IMR-90 (cell line): ENCODE measurements at regions not wholly inside any gene's neighbourhood (a gene's known extent, or its start where the extent isn't known, plus 50 kb on each side); places are given as distances from the start of the nearest gene placed in this dataset.

Source experiments
- ATAC-seq: fragments of 200-7000 bp; cut with Tn5 transposase; 2 replicates; pipeline ENCODE4 v1.9.1; 2020; ENCODE audit warnings: low read depth, mild to moderate bottlenecking, moderate library complexity
- BruUV-seq: library from RNA; stranded (reverse); fragments of 400-500 nt; replicated peaks from 2 replicates; lab custom pipeline; 2021; lab: Mats Ljungman, UMichigan
- CTCF ChIA-PET: fragments of 300-600 bp; formaldehyde crosslinking; extraction: SDS; loops from one replicate; lab custom pipeline; 2021; ENCODE audit warnings: antibody characterized with exemption; lab: Yijun Ruan, JAX
- POLR2A ChIA-PET: fragments of 300-600 bp; sonication (Branson Sonifier 250); formaldehyde crosslinking; loops from one replicate; lab custom pipeline; 2022; ENCODE audit warnings: antibody characterized with exemption; ENCODE audit not compliant: unreplicated experiment; lab: Charles Lee
- DNase-seq: peaks from one replicate; pipeline ENCODE4 v3.0.0; 2013
- H2AFZ ChIP-seq: replicated peaks from 2 replicates; pipeline ENCODE3; 2013; ENCODE audit warnings: low read length, mild to moderate bottlenecking; ENCODE audit not compliant: poor library complexity
- H2AK5ac ChIP-seq: 2 replicates; pipeline ENCODE4 v1.6.1; 2013; ENCODE audit warnings: low read depth, low read length, inconsistent platforms
- H2AK9ac ChIP-seq: replicated peaks from 2 replicates; pipeline ENCODE3; 2013; ENCODE audit warnings: mild to moderate bottlenecking, low read depth, low read length, moderate library complexity; ENCODE audit not compliant: poor library complexity
- H2BK120ac ChIP-seq: 2 replicates; pipeline ENCODE4 v1.6.1; 2013; ENCODE audit warnings: low read depth, low read length, inconsistent platforms
- H2BK15ac ChIP-seq: 3 replicates; pipeline ENCODE4 v1.6.1; 2013; ENCODE audit warnings: low read depth, low read length, inconsistent platforms
- H2BK20ac ChIP-seq: 2 replicates; pipeline ENCODE4 v1.6.1; 2013; ENCODE audit warnings: low read depth, mild to moderate bottlenecking, inconsistent platforms, low read length, moderate library complexity
- H2BK5ac ChIP-seq: 2 replicates; pipeline ENCODE4 v1.6.1; 2013; ENCODE audit warnings: mild to moderate bottlenecking, low read depth, low read length, inconsistent platforms; ENCODE audit not compliant: poor library complexity, severe bottlenecking
- H3K14ac ChIP-seq: replicated peaks from 2 replicates; pipeline ENCODE4 v1.6.1; 2013; ENCODE audit warnings: low read depth, low read length, inconsistent platforms
- H3K18ac ChIP-seq: 2 replicates; pipeline ENCODE4 v1.6.1; 2013; ENCODE audit warnings: low read depth, low read length, control low read depth
- H3K23ac ChIP-seq: 2 replicates; pipeline ENCODE4 v1.6.1; 2013; ENCODE audit warnings: low read depth, low read length, inconsistent platforms
- H3K27ac ChIP-seq: 2 replicates; pipeline ENCODE4 v1.5.1; 2013; ENCODE audit warnings: mild to moderate bottlenecking, control low read depth, low read length; ENCODE audit not compliant: insufficient read depth
- H3K27me3 ChIP-seq: 2 replicates; pipeline ENCODE4 v1.6.1; 2013; ENCODE audit warnings: low read length; ENCODE audit not compliant: control insufficient read depth, insufficient read depth
- H3K36me3 ChIP-seq: 2 replicates; pipeline ENCODE4 v1.6.1; 2013; ENCODE audit warnings: low read length, mixed read lengths; ENCODE audit not compliant: control insufficient read depth, insufficient read depth
- H3K4ac ChIP-seq: 2 replicates; pipeline ENCODE4 v1.6.1; 2013; ENCODE audit warnings: low read depth, low read length, inconsistent platforms
- H3K4me1 ChIP-seq: 2 replicates; pipeline ENCODE4 v1.6.1; 2013; ENCODE audit warnings: low read length, mixed read lengths; ENCODE audit not compliant: control insufficient read depth, insufficient read depth
- H3K4me2 ChIP-seq: 2 replicates; pipeline ENCODE4 v1.6.1; 2013; ENCODE audit warnings: low read depth, mild to moderate bottlenecking, control low read depth, low read length, moderate library complexity
- H3K4me3 ChIP-seq: 2 replicates; pipeline ENCODE4 v1.5.1; 2013; ENCODE audit warnings: low read depth, mild to moderate bottlenecking, control low read depth, low read length, moderate library complexity; ENCODE audit not compliant: insufficient read depth
- H3K56ac ChIP-seq: 2 replicates; pipeline ENCODE4 v1.6.1; 2013; ENCODE audit warnings: low read length, inconsistent platforms; ENCODE audit not compliant: insufficient read depth; ENCODE audit errors: extremely low read depth
- H3K79me1 ChIP-seq, 2 experiments: 2 replicates each; pipeline ENCODE4 v1.6.1; 2013; ENCODE audit warnings: low read length in 2 of 2, inconsistent platforms in 1 of 2, low read depth in 1 of 2
- H3K9ac ChIP-seq: 2 replicates; pipeline ENCODE4 v1.6.1; 2013; ENCODE audit warnings: low read depth, low read length, control low read depth
- H3K9me1 ChIP-seq: 2 replicates; pipeline ENCODE4 v1.6.1; 2013; ENCODE audit warnings: low read length, inconsistent platforms; ENCODE audit not compliant: insufficient read depth
- H3K9me3 ChIP-seq: 2 replicates; pipeline ENCODE4 v1.6.1; 2013; ENCODE audit warnings: low read length; ENCODE audit not compliant: control insufficient read depth, insufficient read depth
- H4K20me1 ChIP-seq: 2 replicates; pipeline ENCODE4 v1.6.1; 2013; ENCODE audit warnings: low read length, inconsistent platforms; ENCODE audit not compliant: insufficient read depth
- H4K5ac ChIP-seq: 2 replicates; pipeline ENCODE4 v1.6.1; 2013; ENCODE audit warnings: mild to moderate bottlenecking, low read depth, low read length, control low read depth
- H4K8ac ChIP-seq, 2 experiments: 2 replicates each; pipeline ENCODE4 v1.6.1; 2013; ENCODE audit warnings: low read depth in 2 of 2, low read length in 2 of 2, control low read depth in 1 of 2, inconsistent platforms in 1 of 2
- H4K91ac ChIP-seq: 2 replicates; pipeline ENCODE4 v1.6.1; 2013; ENCODE audit warnings: low read depth, low read length, inconsistent platforms; ENCODE audit not compliant: insufficient read depth
- CHD1 ChIP-seq: IDR thresholded peaks from 2 replicates; pipeline ENCODE4 v1.6.1; 2012; ENCODE audit warnings: low read depth, low read length, improper control_type of control experiment
- FOS ChIP-seq: fragments of 150-350 bp; IDR thresholded peaks from 2 replicates; pipeline ENCODE4 v1.6.1; 2016; ENCODE audit warnings: low read depth, low read length
- MAFK ChIP-seq: IDR thresholded peaks from 2 replicates; pipeline ENCODE4 v1.6.1; 2012; ENCODE audit warnings: low read depth, low read length, improper control_type of control experiment
- NFE2L2 ChIP-seq: fragments of 150-350 bp; IDR thresholded peaks from 2 replicates; pipeline ENCODE4 v1.6.1; 2016; ENCODE audit warnings: low read depth, mild to moderate bottlenecking, low read length
- WGBS, 2 experiments: methylation state at CpG; one replicate each; pipeline versions ENCODE4 v1.1.5 to v1.1.7; 2013; ENCODE audit warnings: missing lambda C conversion rate in 2 of 2; ENCODE audit not compliant: insufficient read length in 1 of 2; ENCODE audit errors: extremely low coverage in 2 of 2; 5-methylcytosine and 5-hydroxymethylcytosine counted together
- dilution Hi-C: fragments of 300-500 bp; cut with HindIII; formaldehyde crosslinking; loops from one replicate; pipeline ENCODE4 v1.14.3; 2018; ENCODE audit warnings: low sequenced_read_pairs; ENCODE audit not compliant: unreplicated experiment
- in situ Hi-C: fragments of 300-500 bp; cut with MboI; formaldehyde crosslinking; loops from 3 replicates; pipeline ENCODE4 v1.14.3; 2019; ENCODE audit warnings: low sequenced_read_pairs, inconsistent platforms, mixed read lengths
- intact Hi-C: fragments of 100-400 bp; cut with micrococcal nuclease; formaldehyde crosslinking; loops from 2 replicates; pipeline ENCODE4 v1.10.0; 2022

DNA sequence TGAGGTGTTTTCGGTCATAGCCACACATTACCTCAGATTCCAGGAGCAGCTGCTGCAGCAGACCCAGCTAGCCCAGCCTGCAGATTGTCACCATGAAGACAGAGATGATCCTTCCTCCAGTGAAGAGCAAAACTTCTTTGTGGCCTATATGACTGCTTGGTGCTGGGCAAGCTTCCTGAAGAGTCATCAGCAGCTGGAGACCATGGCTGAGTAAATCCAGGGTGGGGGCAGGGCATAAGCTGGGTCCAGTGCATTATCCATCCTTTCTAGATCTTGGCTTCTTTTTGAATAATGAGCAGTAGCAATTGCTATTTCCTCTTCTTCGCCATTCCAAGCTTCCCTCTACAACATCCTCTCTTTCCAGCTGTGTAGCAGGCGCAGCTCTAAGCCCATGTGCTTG, 373.1 kb upstream of the DDHD1 start:
- H3K36me3 ChIP-seq = no peaks in the 10 kb centered on the region
- H3K4me1 ChIP-seq = peaks cover 23% of the 10 kb centered on the region
- peak overlapping the region; percentile 31; the same call in 1 of the 2 replicates for H3K27ac ChIP-seq
- CTCF ChIA-PET = no interaction called here
- H4K8ac ChIP-seq = peak overlapping the region in 1 of 2 experiments; percentile 23; a peak in 2 of 4 replicates
- peak overlapping the region; percentile 10 for H3K4ac ChIP-seq
- H3K9me3 ChIP-seq = no peaks in the 10 kb centered on the region
- no peak overlapping the region for H3K4me3 ChIP-seq
- peak overlapping the region; percentile 87 for H3K18ac ChIP-seq
- H2AFZ ChIP-seq = no peak overlapping the region
- peak overlapping the region; percentile 14 for H2BK5ac ChIP-seq
- no peak overlapping the region for H3K9ac ChIP-seq
- TF ChIP-seq FOS (no peak), MAFK (no peak), NFE2L2 (no peak), CHD1 (no peak)
- intact Hi-C loops = no loop called here
- no peaks in the 10 kb centered on the region for H4K20me1 ChIP-seq
- POLR2A ChIA-PET = no interaction called here
- in situ Hi-C loops = no loop called here
- peak overlapping the region; percentile 78 for H4K91ac ChIP-seq
- peak overlapping the region; percentile 63; the same call in 1 of the 3 replicates for H2BK15ac ChIP-seq
- BruUV-seq = no TSS peak
- H3K27me3 ChIP-seq = no peaks in the 10 kb centered on the region
- 40% methylated on average over 1 of the region's 3 CpGs; no CpG with 5 or more reads in 1 of the 2 experiments for WGBS, 2 experiments
- H3K23ac ChIP-seq = no peak overlapping the region
- H3K14ac ChIP-seq = peak overlapping the region; percentile 27
- H2AK5ac ChIP-seq = peak overlapping the region; percentile 13
- H4K5ac ChIP-seq = peak overlapping the region; percentile 86
- peak overlapping the region; percentile 57; the same call in 1 of the 2 replicates for H2BK120ac ChIP-seq
- no peaks in the 10 kb centered on the region for H3K79me1 ChIP-seq
- peak; percentile 56 for DNase-seq
- H2BK20ac ChIP-seq = peak overlapping the region; percentile 52; the same call in 1 of the 2 replicates
- dilution Hi-C loops = no loop called here
- no peak overlapping the region for H3K4me2 ChIP-seq
- ATAC-seq = peak; percentile 19; the same call in 1 of the 2 replicates
- peaks cover 7% of the 10 kb centered on the region for H3K9me1 ChIP-seq
- H3K56ac ChIP-seq = no peak overlapping the region
- no peak overlapping the region for H2AK9ac ChIP-seq
